ENCODE measurements at regions not wholly inside any gene's neighbourhood (a gene's known extent, or its start where the extent isn't known, plus 50 kb on each side); places are given as distances from the start of the nearest gene placed in this dataset.

DNA sequence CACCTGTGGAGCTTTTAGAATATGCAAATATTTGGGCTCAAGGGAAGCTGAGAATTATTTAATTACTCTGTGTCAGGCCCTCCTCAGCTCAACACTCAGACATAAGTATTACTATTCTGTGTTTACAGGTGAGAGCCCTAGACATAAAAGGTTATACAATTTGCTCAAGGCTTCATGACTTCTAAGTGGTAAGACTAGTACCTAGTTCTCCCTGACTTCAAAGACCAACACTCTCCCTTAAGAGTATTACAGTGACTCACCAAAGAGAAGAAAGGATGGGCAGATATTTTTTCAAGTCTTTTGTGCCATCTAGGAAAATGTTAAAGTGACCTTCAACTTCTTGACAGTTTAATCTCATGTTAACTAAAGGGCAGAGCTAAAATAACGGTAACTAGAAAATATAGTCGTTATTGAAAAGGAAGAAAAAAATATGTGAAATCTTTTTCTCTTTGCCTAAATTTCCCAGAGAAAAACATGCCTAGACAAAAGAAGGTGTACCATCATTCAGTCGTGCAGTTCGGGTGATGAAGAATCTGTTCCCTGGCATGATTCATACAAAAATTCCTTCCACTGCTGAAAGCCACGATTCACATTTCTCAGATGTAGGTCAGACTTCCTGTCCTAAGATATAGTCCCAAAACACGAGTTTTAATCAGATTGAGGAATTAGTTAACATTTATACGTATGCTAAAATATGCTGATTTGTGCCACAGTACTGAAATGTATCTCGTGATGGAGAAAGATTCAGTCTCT is 849.1 kb upstream of the API5 start:
- DNase-seq (ENCODE audit: low read depth, low spot score) (peak; percentile 18), FAIRE-seq (peak; percentile 77)
- H3K79me2 ChIP-seq (ENCODE audit: control insufficient read depth, insufficient read depth, low read length) = no peaks in the 10 kb centered on the region
- intact Hi-C loops (cut with micrococcal nuclease) = no loop called here
- TF ChIP-seq POLR2A (IDR thresholded peaks at IDR 0.05; ENCODE audit: low read depth, low read length) = no peak
- no peak for TF ChIP-seq POLR2AphosphoS5 (IDR thresholded peaks at IDR 0.05; ENCODE audit: insufficient read depth, low read depth, low read length)
- TF ChIP-seq, protein P1, sequence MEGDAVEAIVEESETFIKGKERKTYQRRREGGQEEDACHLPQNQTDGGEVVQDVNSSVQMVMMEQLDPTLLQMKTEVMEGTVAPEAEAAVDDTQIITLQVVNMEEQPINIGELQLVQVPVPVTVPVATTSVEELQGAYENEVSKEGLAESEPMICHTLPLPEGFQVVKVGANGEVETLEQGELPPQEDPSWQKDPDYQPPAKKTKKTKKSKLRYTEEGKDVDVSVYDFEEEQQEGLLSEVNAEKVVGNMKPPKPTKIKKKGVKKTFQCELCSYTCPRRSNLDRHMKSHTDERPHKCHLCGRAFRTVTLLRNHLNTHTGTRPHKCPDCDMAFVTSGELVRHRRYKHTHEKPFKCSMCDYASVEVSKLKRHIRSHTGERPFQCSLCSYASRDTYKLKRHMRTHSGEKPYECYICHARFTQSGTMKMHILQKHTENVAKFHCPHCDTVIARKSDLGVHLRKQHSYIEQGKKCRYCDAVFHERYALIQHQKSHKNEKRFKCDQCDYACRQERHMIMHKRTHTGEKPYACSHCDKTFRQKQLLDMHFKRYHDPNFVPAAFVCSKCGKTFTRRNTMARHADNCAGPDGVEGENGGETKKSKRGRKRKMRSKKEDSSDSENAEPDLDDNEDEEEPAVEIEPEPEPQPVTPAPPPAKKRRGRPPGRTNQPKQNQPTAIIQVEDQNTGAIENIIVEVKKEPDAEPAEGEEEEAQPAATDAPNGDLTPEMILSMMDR (IDR thresholded peaks at IDR 0.05; ENCODE audit: extremely low read depth in 1 of 2, insufficient read depth in 1 of 2, low read depth in 1 of 2, low read length in 2 of 2) = no peak
- peak; percentile 56 for TF ChIP-seq FOS (IDR thresholded peaks at IDR 0.05; ENCODE audit: borderline replicate concordance, insufficient read depth, low read length)
- no peak for TF ChIP-seq EZH2 (IDR thresholded peaks at IDR 0.05; ENCODE audit: borderline replicate concordance, low read depth, low read length, severe bottlenecking)
- TF ChIP-seq JUN (IDR thresholded peaks at IDR 0.05; ENCODE audit: borderline replicate concordance, insufficient read depth, insufficient read length, low read depth) = no peak
- no peak for TF ChIP-seq MYC (IDR thresholded peaks at IDR 0.05; ENCODE audit: low read depth, low read length)
- TF ChIP-seq GATA2 (IDR thresholded peaks at IDR 0.05; ENCODE audit: insufficient read depth, insufficient read length, low read depth, low read length) = peak; percentile 12
- TF ChIP-seq, protein P2, sequence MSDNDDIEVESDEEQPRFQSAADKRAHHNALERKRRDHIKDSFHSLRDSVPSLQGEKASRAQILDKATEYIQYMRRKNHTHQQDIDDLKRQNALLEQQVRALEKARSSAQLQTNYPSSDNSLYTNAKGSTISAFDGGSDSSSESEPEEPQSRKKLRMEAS (IDR thresholded peaks at IDR 0.05; ENCODE audit: insufficient read depth, insufficient read length) = no peak
- H3K4me2 ChIP-seq (ENCODE audit: insufficient read depth, low read length) = no peak overlapping the region
- no peaks in the 10 kb centered on the region for H3K36me3 ChIP-seq (ENCODE audit: control insufficient read depth in 2 of 2, extremely low read depth in 1 of 2, insufficient read depth in 2 of 2, low read length in 2 of 2)
- no peaks in the 10 kb centered on the region for H3K27me3 ChIP-seq (ENCODE audit: control insufficient read depth in 2 of 2, insufficient read depth in 2 of 2, low read length in 2 of 2)
- H3K9me1 ChIP-seq (replicated peaks; ENCODE audit: control insufficient read depth, extremely low read depth, insufficient read depth, low read length) = no peaks in the 10 kb centered on the region
- no peak overlapping the region for H3K27ac ChIP-seq (ENCODE audit: insufficient read depth, low read depth, low read length)
- ChIA-PET CTCF (no interaction called here), POLR2A (no interaction called here)
- no peak overlapping the region for H3K9ac ChIP-seq (replicated peaks; ENCODE audit: extremely low read depth, insufficient read depth, low read length)
- peak overlapping the region; percentile 44 for H2AFZ ChIP-seq (ENCODE audit: low read depth, low read length)
- H3K9me3 ChIP-seq (replicated peaks; ENCODE audit: control insufficient read depth, insufficient read depth, low read length) = no peaks in the 10 kb centered on the region
- peaks cover 6% of the 10 kb centered on the region for H3K4me1 ChIP-seq (ENCODE audit: control insufficient read depth, extremely low read depth, insufficient read depth, low read length)
- no peak overlapping the region for H3K4me3 ChIP-seq (replicated peaks in 1 of 3; ENCODE audit: insufficient read depth in 1 of 3, low read depth in 1 of 3, low read length in 3 of 3)
- no TSS peak for BruUV-seq (replicated peaks)
- no peaks in the 10 kb centered on the region for H4K20me1 ChIP-seq (replicated peaks; ENCODE audit: control insufficient read depth, extremely low read depth, insufficient read depth, low read length)
- dilution Hi-C loops (cut with MboI; ENCODE audit: extremely low pct_ligation_motif_present, low sequenced_read_pairs) = no loop called here

Measured in endothelial cell of umbilical vein (primary cell).